SHP77 (cell line): ENCODE measurements at regions not wholly inside any gene's neighbourhood (a gene's known extent, or its start where the extent isn't known, plus 50 kb on each side); places are given as distances from the start of the nearest gene placed in this dataset.

Experiments
- DNase-seq, 2 experiments: peaks; one replicate each; lab custom pipeline; 2025; lab: John Stamatoyannopoulos, UW

- no peak for DNase-seq
These were observed 99.4 kb downstream of the MICALL2 start for GRCh38 chr7:1359681-1360485.

GRCh38 chr7:1360521-1360971 lies 98.7 kb downstream of the MICALL2 start:
- DNase-seq = no peak

- no peak for DNase-seq
These were observed 98.1 kb downstream of the MICALL2 start for GRCh38 chr7:1361016-1361755.

DNA sequence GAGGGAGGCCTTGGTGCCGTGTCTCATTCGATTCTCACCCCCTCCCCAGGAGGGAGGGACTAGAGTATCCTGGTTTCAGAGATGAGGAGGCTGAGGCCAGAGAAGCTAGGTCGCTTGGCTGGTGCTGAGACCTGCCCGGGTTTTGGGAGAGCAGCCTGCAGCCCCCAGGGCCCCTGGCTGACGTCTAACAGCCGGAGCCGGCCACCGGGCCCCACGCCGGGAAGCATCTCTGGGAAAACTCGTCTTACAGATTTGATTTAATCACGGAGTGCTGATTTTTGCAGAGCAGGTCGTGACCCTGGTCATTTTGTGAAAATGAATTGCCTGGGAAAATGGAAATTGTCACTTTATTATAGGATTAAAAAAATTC lies 97.5 kb downstream of the MICALL2 start:
- DNase-seq = no peak

DNA sequence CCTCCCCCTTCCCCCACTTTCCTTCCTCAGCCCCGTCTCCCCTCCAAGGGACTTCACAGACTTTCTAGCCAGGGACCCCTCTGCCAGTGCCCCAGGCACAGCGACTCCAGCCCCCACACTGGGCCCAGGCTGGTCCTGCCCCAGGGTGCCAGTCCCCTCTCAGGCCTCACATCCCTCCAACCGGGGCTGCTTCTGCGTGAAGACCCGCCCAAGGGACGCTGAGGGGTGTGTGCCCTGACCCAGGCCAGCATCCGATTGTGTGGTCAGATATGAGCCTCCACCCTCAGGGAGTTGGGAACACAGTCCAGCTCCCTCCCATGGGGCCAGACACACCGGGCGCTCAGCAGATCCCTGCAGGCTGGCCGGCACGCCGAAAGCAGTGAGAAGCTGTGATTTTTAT lies 97.0 kb downstream of the MICALL2 start:
- DNase-seq = no peak

DNA sequence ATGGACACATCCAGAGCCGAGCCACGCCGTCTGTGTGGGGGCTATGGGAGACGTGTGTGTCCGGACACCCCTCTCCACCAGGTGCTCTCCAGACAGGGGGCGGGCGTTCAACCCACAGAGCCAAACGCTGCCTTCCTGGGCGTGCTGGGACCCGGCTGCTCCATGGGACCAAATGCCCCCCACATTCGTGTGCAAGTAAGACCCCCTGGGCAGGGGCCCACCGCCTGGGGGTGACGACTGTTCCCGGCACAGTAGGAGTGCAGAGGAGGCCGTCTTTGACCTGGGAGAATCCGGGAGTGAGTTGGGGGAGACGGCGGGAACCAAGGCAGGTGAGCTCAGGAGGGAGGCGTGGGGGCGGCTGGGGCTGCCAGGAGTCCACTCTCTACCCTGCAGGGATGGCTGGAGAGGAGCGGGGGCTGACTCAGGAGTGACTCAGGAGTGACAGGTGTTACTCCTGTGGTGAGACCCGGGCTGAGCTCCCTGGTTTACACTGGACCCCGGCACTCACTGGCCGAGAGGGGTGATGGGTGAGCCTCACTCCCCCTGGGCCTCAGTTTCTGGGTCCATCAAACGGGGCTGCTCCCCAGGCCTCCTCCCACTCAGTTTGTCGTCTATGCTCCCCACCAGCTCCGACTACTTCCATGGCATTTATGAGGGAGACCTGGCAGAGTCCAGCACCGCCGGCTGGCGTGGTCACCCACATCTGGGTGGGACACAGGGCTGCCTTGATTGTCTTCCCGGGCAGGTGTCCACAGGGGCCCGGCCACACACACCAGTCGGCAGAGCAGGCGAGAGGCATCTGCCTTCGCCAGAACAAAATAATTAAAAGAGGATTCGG lies 95.0 kb downstream of the MICALL2 start:
- no peak for DNase-seq

GRCh38 chr7:1364906-1365570 lies 94.2 kb downstream of the MICALL2 start:
- no peak for DNase-seq

DNA sequence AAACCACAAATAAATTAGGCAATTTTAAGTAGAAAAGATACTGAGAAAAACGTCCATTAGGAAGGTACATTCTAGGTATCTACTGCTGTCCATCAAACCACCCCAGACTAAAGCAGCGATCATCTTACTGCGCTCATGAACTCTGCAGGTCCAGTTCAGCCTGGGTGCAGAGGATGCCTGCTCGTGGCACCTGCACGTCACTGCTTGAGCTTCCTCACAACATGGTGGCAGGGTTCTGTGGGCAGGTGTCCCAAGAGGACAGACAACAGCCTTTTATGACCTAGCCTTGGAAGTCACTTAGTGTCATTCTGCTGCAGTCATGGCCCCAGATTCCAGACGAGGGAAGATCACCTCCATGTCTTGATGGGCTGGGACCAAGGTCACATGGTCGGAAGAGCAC lies 93.4 kb downstream of the MICALL2 start:
- no peak for DNase-seq

DNA sequence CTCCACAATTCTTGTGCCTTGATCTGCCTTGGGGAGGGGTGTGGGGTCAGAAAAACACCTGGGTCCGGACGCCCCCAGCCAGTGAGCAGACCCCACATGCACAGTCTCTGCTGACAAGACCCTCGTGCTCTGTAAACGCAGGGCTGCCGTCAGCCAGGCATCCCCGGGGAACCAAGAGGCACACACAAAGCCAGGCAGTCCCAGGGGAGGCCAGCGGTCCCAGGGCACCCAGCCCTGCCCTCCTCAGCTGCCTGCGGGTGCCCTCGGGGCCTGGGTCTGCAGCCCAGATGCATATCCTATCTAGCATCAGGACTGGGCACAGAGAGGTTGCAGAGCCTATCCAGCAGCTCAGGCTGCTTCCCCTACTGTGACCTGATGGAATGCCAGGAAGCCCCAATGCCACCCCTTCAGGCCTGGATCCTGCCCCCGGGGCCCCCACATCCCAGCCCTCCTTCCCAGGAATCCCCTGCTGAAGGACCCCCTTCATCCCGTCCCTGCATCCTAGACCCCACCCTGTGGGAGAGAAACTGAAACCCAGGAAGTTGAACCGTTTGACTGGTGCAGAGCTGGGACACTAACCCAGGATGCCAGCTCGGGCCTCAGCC lies 92.4 kb downstream of the MICALL2 start:
- DNase-seq = no peak

- no peak for DNase-seq
These were observed 91.6 kb downstream of the MICALL2 start for GRCh38 chr7:1367501-1368183.

DNA sequence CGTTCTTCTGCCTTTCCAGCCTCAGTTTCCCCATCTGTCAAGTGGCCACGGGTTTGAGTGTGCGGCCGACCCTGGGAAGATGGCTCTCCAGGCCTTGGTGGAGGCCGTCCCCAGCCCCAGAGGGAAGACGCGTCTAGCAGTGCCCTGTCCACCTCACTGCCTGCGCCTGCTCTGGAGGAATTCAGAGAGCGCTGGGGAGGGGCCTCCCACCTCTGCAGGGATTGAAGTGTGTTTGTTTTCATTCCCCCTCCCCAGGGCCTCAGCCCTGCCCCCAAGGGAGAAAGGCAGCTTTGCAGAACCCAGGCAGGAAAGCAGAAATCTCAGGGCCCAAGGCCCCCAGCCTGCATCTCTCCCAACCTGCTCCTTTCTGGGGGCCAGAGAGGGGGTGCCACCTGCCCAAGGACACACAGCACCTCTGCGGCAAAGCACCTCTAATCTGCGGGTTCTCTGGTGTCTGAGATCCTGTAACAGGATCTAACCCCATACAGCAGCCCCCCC lies 91.0 kb downstream of the MICALL2 start:
- no peak for DNase-seq

DNA sequence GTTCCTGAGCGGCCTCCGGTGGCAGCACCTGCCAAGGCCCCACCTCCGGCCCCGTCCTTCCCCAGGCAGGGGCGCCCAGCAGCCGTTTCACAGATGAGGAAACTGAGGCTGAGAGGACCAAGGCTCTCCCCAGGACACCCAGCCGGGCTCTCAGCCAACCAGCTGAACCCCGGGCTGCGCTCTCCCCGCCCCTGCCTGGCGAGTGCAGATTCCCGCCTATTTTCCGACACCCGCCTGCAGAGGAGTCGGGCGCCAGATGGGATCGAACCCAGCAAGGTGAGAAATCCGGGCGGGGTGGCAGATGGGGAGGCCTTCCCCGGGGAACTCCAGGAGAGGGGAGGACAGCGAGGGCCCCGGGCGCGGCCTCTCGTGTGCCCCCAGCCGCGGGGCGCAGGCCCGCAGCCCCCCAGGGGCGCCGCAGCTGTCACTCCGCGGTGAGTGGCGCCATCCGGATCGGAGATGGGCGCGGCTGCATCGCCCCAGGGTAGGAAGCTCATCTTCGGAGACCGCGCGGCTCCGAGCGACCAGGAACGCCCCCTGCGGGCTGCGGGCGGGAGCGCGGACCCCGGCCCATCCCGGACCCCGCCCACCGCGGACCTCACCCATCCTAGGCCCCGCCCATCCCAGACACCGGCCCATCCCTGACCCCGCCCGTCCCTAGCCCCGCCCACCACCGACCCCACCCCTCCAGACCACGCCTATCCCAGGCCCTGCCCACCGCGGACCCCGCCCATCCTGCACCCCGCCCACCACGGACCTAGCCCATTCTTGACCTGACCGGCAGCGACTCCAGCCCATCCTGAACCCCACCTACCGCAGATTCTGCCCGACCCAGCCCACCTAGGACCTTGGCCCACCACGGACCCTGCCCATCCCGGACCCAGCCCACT lies 90.3 kb downstream of the MICALL2 start:
- peak in 1 of 2 experiments; percentile 21 for DNase-seq

GRCh38 chr7:1369916-1370657 lies 89.2 kb downstream of the MICALL2 start:
- no peak for DNase-seq

GRCh38 chr7:1370738-1371137 lies 88.5 kb downstream of the MICALL2 start:
- no peak for DNase-seq

DNA sequence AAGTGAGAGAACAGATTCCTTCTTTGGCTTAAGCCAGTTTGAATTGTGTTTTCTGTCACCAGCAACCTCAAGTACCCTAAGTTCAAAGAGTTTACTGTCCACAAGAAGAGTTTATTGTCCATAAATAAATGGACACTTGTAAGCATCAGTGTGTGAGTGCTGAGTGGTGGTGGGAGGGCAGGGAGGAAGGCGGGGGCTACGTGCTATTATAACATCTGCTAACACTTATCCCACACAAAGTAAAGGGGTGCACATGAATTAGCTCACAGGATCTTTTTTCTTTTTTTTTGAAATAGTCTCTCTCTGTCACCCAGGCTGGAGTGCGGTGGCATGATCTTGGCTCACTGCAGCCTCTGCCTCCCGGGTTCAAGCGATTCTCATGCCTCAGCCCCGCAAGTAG lies 87.2 kb downstream of the MICALL2 start:
- DNase-seq = no peak

GRCh38 chr7:1372671-1373379 lies 86.4 kb downstream of the MICALL2 start:
- no peak for DNase-seq

GRCh38 chr7:1377111-1377909 lies 82.0 kb downstream of the MICALL2 start:
- DNase-seq = no peak
